Endothelial cell of umbilical vein (primary cell): ENCODE measurements at regions not wholly inside any gene's neighbourhood (a gene's known extent, or its start where the extent isn't known, plus 50 kb on each side); places are given as distances from the start of the nearest gene placed in this dataset.

Experiments used
- BruUV-seq: library from RNA; stranded (reverse); fragments of 400-500 nt; replicated peaks from 2 replicates; lab custom pipeline; 2021; lab: Mats Ljungman, UMichigan
- CTCF ChIA-PET: fragments of 300-600, 350-600 bp; sonication (Branson Sonifier 250); formaldehyde crosslinking; loops from one replicate; lab custom pipeline; 2021; ENCODE audit warnings: antibody characterized with exemption, inconsistent platforms; lab: Charles Lee
- POLR2A ChIA-PET: fragments of 300-600, 350-600 bp; sonication (Branson Sonifier 250); formaldehyde crosslinking; loops from one replicate; lab custom pipeline; 2021; ENCODE audit warnings: antibody characterized with exemption, inconsistent platforms; lab: Charles Lee
- DNase-seq: peaks from one replicate; pipeline ENCODE4 v3.0.0-alpha.2; 2011; ENCODE audit warnings: low read depth, low spot score
- FAIRE-seq: peaks from 2 replicates; lab custom pipeline; 2011; peaks lifted over from hg19 to GRCh38; lab: Jason Lieb, UNC
- H2AFZ ChIP-seq: 2 replicates; pipeline ENCODE4 v1.6.0; 2012; ENCODE audit warnings: low read depth, low read length, control low read depth, inconsistent platforms
- H3K27ac ChIP-seq: 2 replicates; pipeline ENCODE4 v1.5.1; 2011; ENCODE audit warnings: low read depth, mild to moderate bottlenecking, control low read depth, low read length, moderate library complexity; ENCODE audit not compliant: insufficient read depth
- H3K27me3 ChIP-seq, 2 experiments: 2 replicates each; pipeline versions ENCODE4 v1.6.0 to v1.6.1; 2011; ENCODE audit warnings: low read length in 2 of 2, mixed read lengths in 1 of 2; ENCODE audit not compliant: control insufficient read depth in 2 of 2, insufficient read depth in 2 of 2
- H3K36me3 ChIP-seq, 2 experiments: 2 replicates in 1 of 2; 3 replicates in 1 of 2; pipeline ENCODE4 v1.5.1; 2011; ENCODE audit warnings: low read length in 2 of 2, mild to moderate bottlenecking in 1 of 2, moderate library complexity in 1 of 2; ENCODE audit not compliant: control insufficient read depth in 2 of 2, insufficient read depth in 2 of 2; ENCODE audit errors: extremely low read depth in 1 of 2
- H3K4me1 ChIP-seq: 3 replicates; pipeline ENCODE4 v1.5.1; 2011; ENCODE audit warnings: mild to moderate bottlenecking, low read length; ENCODE audit not compliant: control insufficient read depth, insufficient read depth; ENCODE audit errors: extremely low read depth
- H3K4me2 ChIP-seq: 2 replicates; pipeline ENCODE4 v1.6.1; 2011; ENCODE audit warnings: low read length, control low read depth, mixed read lengths; ENCODE audit not compliant: insufficient read depth
- H3K4me3 ChIP-seq, 3 experiments: fragments of 200-600 bp in 1 of 3; sonication (generic), shearing (Covaris generic) in 1 of 3; replicated peaks in 1 of 3; 2 replicates each; pipeline ENCODE4 v1.5.1; 2011 to 2016; ENCODE audit warnings: control low read depth in 3 of 3, low read length in 3 of 3, mild to moderate bottlenecking in 2 of 3, inconsistent platforms in 1 of 3, low read depth in 1 of 3, moderate library complexity in 1 of 3; ENCODE audit not compliant: insufficient read depth in 1 of 3
- H3K79me2 ChIP-seq: 2 replicates; pipeline ENCODE4 v1.6.0; 2012; ENCODE audit warnings: low read length, inconsistent platforms; ENCODE audit not compliant: control insufficient read depth, insufficient read depth
- H3K9ac ChIP-seq: replicated peaks from 2 replicates; pipeline ENCODE3; 2011; ENCODE audit warnings: low read length, control low read depth; ENCODE audit not compliant: insufficient read depth; ENCODE audit errors: extremely low read depth
- H3K9me1 ChIP-seq: replicated peaks from 3 replicates; pipeline ENCODE4 v1.6.0; 2011; ENCODE audit warnings: mild to moderate bottlenecking, low read length; ENCODE audit not compliant: control insufficient read depth, insufficient read depth; ENCODE audit errors: extremely low read depth
- H3K9me3 ChIP-seq: replicated peaks from 2 replicates; pipeline ENCODE4 v1.5.1; 2012; ENCODE audit warnings: low read length, inconsistent platforms; ENCODE audit not compliant: control insufficient read depth, insufficient read depth
- H4K20me1 ChIP-seq: replicated peaks from 2 replicates; pipeline ENCODE3; 2011; ENCODE audit warnings: mild to moderate bottlenecking, low read length; ENCODE audit not compliant: control insufficient read depth, insufficient read depth; ENCODE audit errors: extremely low read depth
- EZH2 ChIP-seq: IDR thresholded peaks from 2 replicates; pipeline ENCODE4 v1.6.1; 2012; ENCODE audit warnings: borderline replicate concordance, low read depth, mild to moderate bottlenecking, moderate library complexity, low read length, inconsistent platforms; ENCODE audit not compliant: severe bottlenecking
- MYC ChIP-seq: IDR thresholded peaks from one replicate; pipeline ENCODE4 v1.6.1; 2011; ENCODE audit warnings: mild to moderate bottlenecking, low read depth, low read length
- dilution Hi-C: fragments of 300-500 bp; cut with MboI; formaldehyde crosslinking; loops from one replicate; pipeline ENCODE4 v1.15.0; 2019; ENCODE audit warnings: low sequenced_read_pairs; ENCODE audit not compliant: extremely low pct_ligation_motif_present
- intact Hi-C: fragments of 100-400 bp; cut with micrococcal nuclease; formaldehyde crosslinking; loops from one replicate; pipeline ENCODE4 v1.10.0; 2022
- TF ChIP-seq, protein P1 (sequence below), 2 donors: IDR thresholded peaks; 1 replicate in 1 of 2; 2 replicates in 1 of 2; pipeline ENCODE4 v1.5.1; 2011; ENCODE audit warnings: low read length in 2 of 2, mild to moderate bottlenecking in 2 of 2, moderate library complexity in 2 of 2, control low read depth in 1 of 2, inconsistent platforms in 1 of 2, low read depth in 1 of 2; ENCODE audit not compliant: insufficient read depth in 1 of 2; ENCODE audit errors: extremely low read depth in 1 of 2
- TF ChIP-seq, protein P2 (sequence below): IDR thresholded peaks from 2 replicates; pipeline ENCODE4 v1.6.1; 2011; ENCODE audit not compliant: insufficient read depth, insufficient read length

DNA sequence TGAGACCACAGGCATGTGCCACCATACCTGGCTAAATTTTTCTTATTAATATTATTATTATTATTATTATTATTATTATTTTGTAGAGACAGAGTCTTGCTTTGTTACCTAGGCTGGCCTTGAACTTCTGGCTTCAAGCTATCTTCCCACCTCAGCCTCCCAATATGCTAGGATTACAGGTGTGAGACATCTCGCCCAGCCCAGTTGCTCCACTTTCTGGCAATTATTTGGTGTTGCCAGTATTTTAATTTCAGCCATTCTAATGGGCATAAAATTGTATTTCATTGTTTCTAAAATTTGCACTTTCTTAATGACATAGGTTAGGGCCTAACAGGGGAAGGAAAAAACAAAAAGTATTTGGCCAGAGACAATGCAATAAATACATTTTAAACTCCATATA lies 1217.6 kb upstream of the ALCAM start:
- ChIA-PET POLR2A (no interaction called here), CTCF (no interaction called here)
- no peak overlapping the region for H3K9ac ChIP-seq
- TF ChIP-seq EZH2 (no peak), MYC (no peak)
- TF ChIP-seq, protein P1, sequence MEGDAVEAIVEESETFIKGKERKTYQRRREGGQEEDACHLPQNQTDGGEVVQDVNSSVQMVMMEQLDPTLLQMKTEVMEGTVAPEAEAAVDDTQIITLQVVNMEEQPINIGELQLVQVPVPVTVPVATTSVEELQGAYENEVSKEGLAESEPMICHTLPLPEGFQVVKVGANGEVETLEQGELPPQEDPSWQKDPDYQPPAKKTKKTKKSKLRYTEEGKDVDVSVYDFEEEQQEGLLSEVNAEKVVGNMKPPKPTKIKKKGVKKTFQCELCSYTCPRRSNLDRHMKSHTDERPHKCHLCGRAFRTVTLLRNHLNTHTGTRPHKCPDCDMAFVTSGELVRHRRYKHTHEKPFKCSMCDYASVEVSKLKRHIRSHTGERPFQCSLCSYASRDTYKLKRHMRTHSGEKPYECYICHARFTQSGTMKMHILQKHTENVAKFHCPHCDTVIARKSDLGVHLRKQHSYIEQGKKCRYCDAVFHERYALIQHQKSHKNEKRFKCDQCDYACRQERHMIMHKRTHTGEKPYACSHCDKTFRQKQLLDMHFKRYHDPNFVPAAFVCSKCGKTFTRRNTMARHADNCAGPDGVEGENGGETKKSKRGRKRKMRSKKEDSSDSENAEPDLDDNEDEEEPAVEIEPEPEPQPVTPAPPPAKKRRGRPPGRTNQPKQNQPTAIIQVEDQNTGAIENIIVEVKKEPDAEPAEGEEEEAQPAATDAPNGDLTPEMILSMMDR (IDR thresholded peaks at IDR 0.05; ENCODE audit: extremely low read depth in 1 of 2, insufficient read depth in 1 of 2, low read depth in 1 of 2, low read length in 2 of 2), result no peak
- no peaks in the 10 kb centered on the region for H3K36me3 ChIP-seq
- BruUV-seq, result no TSS peak
- H4K20me1 ChIP-seq, result no peaks in the 10 kb centered on the region
- DNase-seq, result no peak
- no peaks in the 10 kb centered on the region for H3K9me1 ChIP-seq
- no peak overlapping the region for H3K27ac ChIP-seq
- no peaks in the 10 kb centered on the region for H3K9me3 ChIP-seq
- no peak overlapping the region for H3K4me2 ChIP-seq
- H3K4me1 ChIP-seq, result no peaks in the 10 kb centered on the region
- intact Hi-C loops (no loop called here), dilution Hi-C loops (no loop called here)
- H2AFZ ChIP-seq, result no peak overlapping the region
- no peak overlapping the region for H3K4me3 ChIP-seq
- FAIRE-seq, result no peak
- H3K27me3 ChIP-seq, result no peaks in the 10 kb centered on the region
- H3K79me2 ChIP-seq, result no peaks in the 10 kb centered on the region

DNA sequence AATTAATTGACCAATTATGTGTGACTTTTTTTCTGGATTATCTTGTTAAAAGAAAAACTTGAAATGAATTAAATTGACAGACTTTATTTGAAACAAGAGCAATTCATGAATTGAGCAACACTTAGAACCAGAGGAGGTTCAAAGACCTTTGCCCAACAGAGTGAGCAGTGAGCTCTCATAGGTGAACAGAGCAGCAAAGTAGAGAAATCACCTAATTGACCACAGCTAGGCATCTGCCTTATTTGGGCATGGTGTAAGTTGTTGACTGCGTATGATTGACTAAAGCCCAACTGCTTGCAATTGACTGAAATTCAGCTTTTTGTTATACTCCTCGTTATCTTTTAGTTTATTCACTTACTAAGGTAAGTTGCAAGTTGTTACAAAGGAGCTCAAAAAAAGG lies 1216.0 kb upstream of the ALCAM start:
- H3K27me3 ChIP-seq, result no peaks in the 10 kb centered on the region
- TF ChIP-seq, protein P2, sequence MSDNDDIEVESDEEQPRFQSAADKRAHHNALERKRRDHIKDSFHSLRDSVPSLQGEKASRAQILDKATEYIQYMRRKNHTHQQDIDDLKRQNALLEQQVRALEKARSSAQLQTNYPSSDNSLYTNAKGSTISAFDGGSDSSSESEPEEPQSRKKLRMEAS, result no peak
- no peak overlapping the region for H3K9ac ChIP-seq
- intact Hi-C loops, result no loop called here
- no peaks in the 10 kb centered on the region for H3K4me1 ChIP-seq
- no peak for FAIRE-seq
- no peak overlapping the region for H3K27ac ChIP-seq
- no peak overlapping the region for H2AFZ ChIP-seq
- no peaks in the 10 kb centered on the region for H4K20me1 ChIP-seq
- no peaks in the 10 kb centered on the region for H3K9me3 ChIP-seq
- ChIA-PET CTCF (no interaction called here), POLR2A (no interaction called here)
- no peaks in the 10 kb centered on the region for H3K9me1 ChIP-seq
- H3K79me2 ChIP-seq, result no peaks in the 10 kb centered on the region
- no peak for DNase-seq
- no TSS peak for BruUV-seq
- H3K4me3 ChIP-seq, result no peak overlapping the region
- dilution Hi-C loops, result no loop called here
- H3K36me3 ChIP-seq, result no peaks in the 10 kb centered on the region
- H3K4me2 ChIP-seq, result no peak overlapping the region
